HG03196 (cell line): ENCODE measurements at regions not wholly inside any gene's neighbourhood (a gene's known extent, or its start where the extent isn't known, plus 50 kb on each side); places are given as distances from the start of the nearest gene placed in this dataset.

Experiments used
- ATAC-seq: cut with Tn5 transposase; IDR thresholded peaks from one replicate; pipeline ENCODE4 v1.9.1; 2021; ENCODE audit not compliant: unreplicated experiment

GRCh38 chr10:52642208-52642607, 130.4 kb downstream of the MBL2 start:
- no peak for ATAC-seq

GRCh38 chr10:52644373-52645186, 128.0 kb downstream of the MBL2 start:
- no peak for ATAC-seq

GRCh38 chr10:52645187-52645758, 127.3 kb downstream of the MBL2 start:
- ATAC-seq, result no peak

GRCh38 chr10:52649511-52649910, 123.1 kb downstream of the MBL2 start:
- ATAC-seq, result no peak

GRCh38 chr10:52650873-52651272, 121.7 kb downstream of the MBL2 start:
- no peak for ATAC-seq

GRCh38 chr10:52651293-52651692, 121.3 kb downstream of the MBL2 start:
- no peak for ATAC-seq

- ATAC-seq, result no peak
Observed at GRCh38 chr10:52652431-52653262, 119.9 kb downstream of the MBL2 start.

- no peak for ATAC-seq
Observed at GRCh38 chr10:52653263-52653909, 119.2 kb downstream of the MBL2 start.

- ATAC-seq, result no peak
Observed at GRCh38 chr10:52654201-52654600, 118.4 kb downstream of the MBL2 start.

- ATAC-seq, result no peak
Observed at GRCh38 chr10:52658112-52658511, 114.5 kb downstream of the MBL2 start.

- ATAC-seq, result no peak
Observed at GRCh38 chr10:52659085-52659484, 113.5 kb downstream of the MBL2 start.

- no peak for ATAC-seq
Observed at GRCh38 chr10:52662256-52662655, 110.3 kb downstream of the MBL2 start.

- no peak for ATAC-seq
Observed at GRCh38 chr10:52663161-52663560, 109.4 kb downstream of the MBL2 start.

- ATAC-seq, result no peak
Observed at GRCh38 chr10:52664629-52665028, 108.0 kb downstream of the MBL2 start.

GRCh38 chr10:52665821-52666220, 106.8 kb downstream of the MBL2 start:
- no peak for ATAC-seq

- no peak for ATAC-seq
Observed at GRCh38 chr10:52666931-52667330, 105.7 kb downstream of the MBL2 start.

- no peak for ATAC-seq
Observed at GRCh38 chr10:52668024-52668423, 104.6 kb downstream of the MBL2 start.

- no peak for ATAC-seq
Observed at GRCh38 chr10:52672880-52673279, 99.7 kb downstream of the MBL2 start.

GRCh38 chr10:52673468-52673867, 99.1 kb downstream of the MBL2 start:
- ATAC-seq, result no peak

GRCh38 chr10:52674474-52674873, 98.1 kb downstream of the MBL2 start:
- no peak for ATAC-seq

- ATAC-seq, result no peak
Observed at GRCh38 chr10:52677086-52677485, 95.5 kb downstream of the MBL2 start.
